Activated T-helper 9 cell treated with anti-CD3 and anti-CD28 coated beads, Interleukin-2, amount 50 U/mL, for 16 hours (primary cell): ENCODE measurements at regions not wholly inside any gene's neighbourhood (a gene's known extent, or its start where the extent isn't known, plus 50 kb on each side); places are given as distances from the start of the nearest gene placed in this dataset.
"Not testable (repeated sequence)": the region's sequence is repeated elsewhere in the genome, so short reads cannot be mapped to it uniquely, and the experiment has no call there.

Experiments used
- DNase-seq: peaks from one replicate; pipeline ENCODE4 v3.0.0-alpha.2; 2020; ENCODE audit warnings: low read depth

GRCh38 chr12:75701859-75702258 lies 190.4 kb upstream of the KRR1 start:
- no peak for DNase-seq

GRCh38 chr12:75699728-75700496 lies 188.5 kb upstream of the KRR1 start:
- DNase-seq = no peak

GRCh38 chr12:75699251-75699650 lies 187.8 kb upstream of the KRR1 start:
- DNase-seq = no peak

GRCh38 chr12:75698052-75698451 lies 186.6 kb upstream of the KRR1 start:
- no peak for DNase-seq

GRCh38 chr12:75695926-75696325 lies 184.5 kb upstream of the KRR1 start:
- no peak for DNase-seq

GRCh38 chr12:75694534-75695268 lies 183.3 kb upstream of the KRR1 start:
- DNase-seq = no peak

- no peak for DNase-seq
Measured at GRCh38 chr12:75692876-75693275, 181.5 kb upstream of the KRR1 start.

- no peak for DNase-seq
Measured at GRCh38 chr12:75690296-75690955, 179.0 kb upstream of the KRR1 start.

GRCh38 chr12:75686233-75686632 lies 174.8 kb upstream of the KRR1 start:
- not testable (repeated sequence) for DNase-seq

- no peak for DNase-seq
Measured at GRCh38 chr12:75685617-75686225, 174.3 kb upstream of the KRR1 start.

- DNase-seq = no peak
Measured at GRCh38 chr12:75684678-75685616, 173.5 kb upstream of the KRR1 start.

- DNase-seq = not testable (repeated sequence)
Measured at GRCh38 chr12:75683995-75684586, 172.7 kb upstream of the KRR1 start.

GRCh38 chr12:75683220-75683619 lies 171.8 kb upstream of the KRR1 start:
- no peak for DNase-seq

- DNase-seq = no peak
Measured at GRCh38 chr12:75677522-75677921, 166.1 kb upstream of the KRR1 start.

- no peak for DNase-seq
Measured at GRCh38 chr12:75674393-75674792, 163.0 kb upstream of the KRR1 start.

GRCh38 chr12:75672200-75672599 lies 160.8 kb upstream of the KRR1 start:
- no peak for DNase-seq

- no peak for DNase-seq
Measured at GRCh38 chr12:75670216-75670615, 158.8 kb upstream of the KRR1 start.

GRCh38 chr12:75666939-75667334 lies 155.5 kb upstream of the KRR1 start:
- DNase-seq = no peak

- DNase-seq = no peak
Measured at GRCh38 chr12:75666126-75666938, 154.9 kb upstream of the KRR1 start.

GRCh38 chr12:75665216-75665615 lies 153.8 kb upstream of the KRR1 start:
- DNase-seq = no peak
